A549 (cell line): ENCODE measurements at regions not wholly inside any gene's neighbourhood (a gene's known extent, or its start where the extent isn't known, plus 50 kb on each side); places are given as distances from the start of the nearest gene placed in this dataset.

Experiments used
- CBX8 ChIP-seq: fragments of 200-600 bp; sonication (generic); IDR thresholded peaks from 2 replicates; pipeline ENCODE4 v1.6.1; 2016
- CHD2 ChIP-seq: fragments of 150-350 bp; IDR thresholded peaks from 2 replicates; pipeline ENCODE4 v1.6.1; 2014; ENCODE audit warnings: low read length; ENCODE audit not compliant: partially characterized antibody
- EHF ChIP-seq: fragments of 250-450 bp; sonication (Bioruptor Pico); IDR thresholded peaks from 2 replicates; pipeline ENCODE4 v1.5.0; 2020; ENCODE audit warnings: mild to moderate bottlenecking
- EP300 ChIP-seq, 2 experiments: fragments of >200 bp; sonication (Bioruptor Twin); formaldehyde crosslinking; IDR thresholded peaks; 2 replicates in 1 of 2; 3 replicates in 1 of 2; pipeline ENCODE4 v1.6.1; 2016 to 2017
- JUN ChIP-seq, 2 experiments: fragments of >200 bp; sonication (Bioruptor Twin); formaldehyde crosslinking; IDR thresholded peaks; 2 replicates in 1 of 2; 3 replicates in 1 of 2; pipeline ENCODE4 v1.6.1; 2016 to 2017
- NFE2L2 ChIP-seq: fragments of 150-350 bp; conservative IDR thresholded peaks from 2 replicates; pipeline ENCODE4 v1.6.1; 2014; ENCODE audit warnings: low read length
- POLR2A ChIP-seq: IDR thresholded peaks from 2 replicates; pipeline ENCODE4 v1.6.1; 2012; ENCODE audit warnings: mild to moderate bottlenecking, low read length
- POLR2AphosphoS2 ChIP-seq: conservative IDR thresholded peaks from 2 replicates; pipeline ENCODE4 v1.6.1; 2012; ENCODE audit warnings: low read length, improper control_type of control experiment, inconsistent platforms
- RAD21 ChIP-seq, 2 experiments: fragments of >200 bp in 1 of 2; sonication (Bioruptor Twin) in 1 of 2; formaldehyde crosslinking in 1 of 2; IDR thresholded peaks in 1 of 2; conservative IDR thresholded peaks in 1 of 2; 2 replicates in 1 of 2; 3 replicates in 1 of 2; pipeline ENCODE4 v1.6.1; 2012 to 2018; ENCODE audit warnings: inconsistent platforms in 1 of 2
- RCOR1 ChIP-seq: fragments of 150-350 bp; IDR thresholded peaks from 2 replicates; pipeline ENCODE4 v1.6.1; 2014; ENCODE audit warnings: antibody characterized with exemption, low read length, low read depth
- RFX5 ChIP-seq: fragments of 450-650 bp; IDR thresholded peaks from 2 replicates; pipeline ENCODE4 v1.7.1; 2014; ENCODE audit warnings: antibody characterized with exemption, mild to moderate bottlenecking, moderate library complexity
- TF ChIP-seq, protein P1 (sequence below): fragments of >200 bp; sonication (Bioruptor Twin); formaldehyde crosslinking; IDR thresholded peaks from 3 replicates; pipeline ENCODE4 v1.5.1; 2016
- TF ChIP-seq, protein P2 (sequence below): IDR thresholded peaks from 2 replicates; pipeline ENCODE4 v1.6.1; 2012
- TF ChIP-seq, protein P3 (sequence below): IDR thresholded peaks from 2 replicates; pipeline ENCODE4 v1.6.1; 2012

DNA sequence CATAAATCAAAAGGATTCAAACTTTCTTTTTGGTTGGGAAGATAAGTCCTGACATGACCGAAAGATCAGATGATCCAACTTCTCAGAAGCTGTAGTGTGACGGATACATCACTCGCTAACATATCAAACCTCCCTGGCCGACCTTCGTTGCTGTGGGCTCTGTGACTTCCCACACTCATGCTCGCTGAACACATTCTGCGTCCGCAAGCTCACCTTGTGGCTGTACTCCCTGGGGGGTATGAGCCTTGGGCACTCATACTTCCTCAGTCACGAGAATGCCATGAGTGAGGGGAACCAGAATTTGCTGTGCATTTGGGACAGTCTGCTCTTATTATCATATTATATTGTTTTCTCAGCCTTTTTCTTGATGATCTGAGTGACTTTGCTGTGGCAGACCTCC, 105.4 kb downstream of the RWDD3 start:
- TF ChIP-seq RAD21 (conservative IDR thresholded peaks at IDR 0.05 in 1 of 2, IDR thresholded peaks at IDR 0.05 in 1 of 2) (no peak), POLR2A (no peak), NFE2L2 (no peak), RFX5 (no peak), POLR2AphosphoS2 (no peak), RCOR1 (no peak), CBX8 (no peak), JUN (IDR thresholded peaks at IDR 0.05) (no peak), EHF (CRISPR knock-in tag) (no peak), EP300 (IDR thresholded peaks at IDR 0.05) (no peak), CHD2 (no peak)
- TF ChIP-seq, protein P1, sequence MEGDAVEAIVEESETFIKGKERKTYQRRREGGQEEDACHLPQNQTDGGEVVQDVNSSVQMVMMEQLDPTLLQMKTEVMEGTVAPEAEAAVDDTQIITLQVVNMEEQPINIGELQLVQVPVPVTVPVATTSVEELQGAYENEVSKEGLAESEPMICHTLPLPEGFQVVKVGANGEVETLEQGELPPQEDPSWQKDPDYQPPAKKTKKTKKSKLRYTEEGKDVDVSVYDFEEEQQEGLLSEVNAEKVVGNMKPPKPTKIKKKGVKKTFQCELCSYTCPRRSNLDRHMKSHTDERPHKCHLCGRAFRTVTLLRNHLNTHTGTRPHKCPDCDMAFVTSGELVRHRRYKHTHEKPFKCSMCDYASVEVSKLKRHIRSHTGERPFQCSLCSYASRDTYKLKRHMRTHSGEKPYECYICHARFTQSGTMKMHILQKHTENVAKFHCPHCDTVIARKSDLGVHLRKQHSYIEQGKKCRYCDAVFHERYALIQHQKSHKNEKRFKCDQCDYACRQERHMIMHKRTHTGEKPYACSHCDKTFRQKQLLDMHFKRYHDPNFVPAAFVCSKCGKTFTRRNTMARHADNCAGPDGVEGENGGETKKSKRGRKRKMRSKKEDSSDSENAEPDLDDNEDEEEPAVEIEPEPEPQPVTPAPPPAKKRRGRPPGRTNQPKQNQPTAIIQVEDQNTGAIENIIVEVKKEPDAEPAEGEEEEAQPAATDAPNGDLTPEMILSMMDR: no peak
- TF ChIP-seq, protein P2, sequence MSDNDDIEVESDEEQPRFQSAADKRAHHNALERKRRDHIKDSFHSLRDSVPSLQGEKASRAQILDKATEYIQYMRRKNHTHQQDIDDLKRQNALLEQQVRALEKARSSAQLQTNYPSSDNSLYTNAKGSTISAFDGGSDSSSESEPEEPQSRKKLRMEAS: no peak
- TF ChIP-seq, protein P3, sequence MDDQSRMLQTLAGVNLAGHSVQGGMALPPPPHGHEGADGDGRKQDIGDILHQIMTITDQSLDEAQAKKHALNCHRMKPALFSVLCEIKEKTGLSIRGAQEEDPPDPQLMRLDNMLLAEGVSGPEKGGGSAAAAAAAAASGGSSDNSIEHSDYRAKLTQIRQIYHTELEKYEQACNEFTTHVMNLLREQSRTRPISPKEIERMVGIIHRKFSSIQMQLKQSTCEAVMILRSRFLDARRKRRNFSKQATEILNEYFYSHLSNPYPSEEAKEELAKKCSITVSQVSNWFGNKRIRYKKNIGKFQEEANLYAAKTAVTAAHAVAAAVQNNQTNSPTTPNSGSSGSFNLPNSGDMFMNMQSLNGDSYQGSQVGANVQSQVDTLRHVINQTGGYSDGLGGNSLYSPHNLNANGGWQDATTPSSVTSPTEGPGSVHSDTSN: no peak
